ENCODE measurements at regions not wholly inside any gene's neighbourhood (a gene's known extent, or its start where the extent isn't known, plus 50 kb on each side); places are given as distances from the start of the nearest gene placed in this dataset.

- Histone ChIP-seq H3K27me3 (ENCODE audit: control insufficient read depth in 3 of 3, insufficient read depth in 3 of 3, low read length in 2 of 3) (no peaks in the 10 kb centered on the region), H3K9me3 (ENCODE audit: control insufficient read depth in 4 of 4, insufficient read depth in 3 of 4, low read length in 3 of 4) (no peaks in the 10 kb centered on the region), H3K27ac (ENCODE audit: low read depth in 1 of 2, low read length in 1 of 2) (no peak overlapping the region), H3K4me1 (ENCODE audit: control insufficient read depth in 5 of 5, insufficient read depth in 5 of 5, low read length in 5 of 5) (peaks cover 0 to 2% (median 0%) of the 10 kb centered on the region in 5 donors), H3K36me3 (ENCODE audit: control insufficient read depth in 4 of 4, insufficient read depth in 4 of 4, low read length in 4 of 4) (no peaks in the 10 kb centered on the region), H3K4me3 (no peak overlapping the region), H3K9ac (ENCODE audit: insufficient read depth in 1 of 2, low read length in 2 of 2) (no peak overlapping the region)
- 90 to 93% methylated on average over 7 of the region's 7 CpGs for WGBS, 2 donors
- no peak for ATAC-seq (ENCODE audit: insufficient read depth, low FRiP score)
- DNase-seq: no peak
- no peak for TF ChIP-seq CTCF (IDR thresholded peaks at IDR 0.05; ENCODE audit: control extremely low read depth, extremely low read depth)
Measured at GRCh38 chr15:31799715-31800321, 230.5 kb upstream of the CHRNA7 start.

- peaks cover 0 to 2% (median 0%) of the 10 kb centered on the region in 5 donors for H3K4me1 ChIP-seq (ENCODE audit: control insufficient read depth in 5 of 5, insufficient read depth in 5 of 5, low read length in 5 of 5)
- WGBS, 2 donors: 84 to 93% methylated on average over 5 of the region's 5 CpGs
- no peak overlapping the region for H3K9ac ChIP-seq (ENCODE audit: insufficient read depth in 1 of 2, low read length in 2 of 2)
- no peaks in the 10 kb centered on the region for H3K36me3 ChIP-seq (ENCODE audit: control insufficient read depth in 4 of 4, insufficient read depth in 4 of 4, low read length in 4 of 4)
- H3K27me3 ChIP-seq (ENCODE audit: control insufficient read depth in 3 of 3, insufficient read depth in 3 of 3, low read length in 2 of 3): no peaks in the 10 kb centered on the region
- H3K27ac ChIP-seq (ENCODE audit: low read depth in 1 of 2, low read length in 1 of 2): no peak overlapping the region
- ATAC-seq (ENCODE audit: insufficient read depth, low FRiP score) (no peak), DNase-seq (peak in 1 of 3 donors; percentile 29)
- no peak for TF ChIP-seq CTCF (IDR thresholded peaks at IDR 0.05; ENCODE audit: control extremely low read depth, extremely low read depth)
- no peaks in the 10 kb centered on the region for H3K9me3 ChIP-seq (ENCODE audit: control insufficient read depth in 4 of 4, insufficient read depth in 3 of 4, low read length in 3 of 4)
- no peak overlapping the region for H3K4me3 ChIP-seq
Measured at GRCh38 chr15:31801152-31801551, 229.2 kb upstream of the CHRNA7 start.

GRCh38 chr15:31802761-31803160 lies 227.6 kb upstream of the CHRNA7 start:
- H3K27me3 ChIP-seq (ENCODE audit: control insufficient read depth in 3 of 3, insufficient read depth in 3 of 3, low read length in 2 of 3): no peaks in the 10 kb centered on the region
- DNase-seq (peak in 2 of 3 donors; percentile 1 to 15), ATAC-seq (ENCODE audit: insufficient read depth, low FRiP score) (no peak)
- H3K4me1 ChIP-seq (ENCODE audit: control insufficient read depth in 5 of 5, insufficient read depth in 5 of 5, low read length in 5 of 5): peaks cover 0 to 2% (median 0%) of the 10 kb centered on the region in 5 donors
- no peak overlapping the region for H3K27ac ChIP-seq (ENCODE audit: low read depth in 1 of 2, low read length in 1 of 2)
- H3K9me3 ChIP-seq (ENCODE audit: control insufficient read depth in 4 of 4, insufficient read depth in 3 of 4, low read length in 3 of 4): no peaks in the 10 kb centered on the region
- 56 to 65% methylated on average over 3 of the region's 3 CpGs for whole genome bisulfite sequencing, 2 donors
- H3K36me3 ChIP-seq (ENCODE audit: control insufficient read depth in 4 of 4, insufficient read depth in 4 of 4, low read length in 4 of 4): no peaks in the 10 kb centered on the region
- no peak for TF ChIP-seq CTCF (IDR thresholded peaks at IDR 0.05; ENCODE audit: control extremely low read depth, extremely low read depth)
- no peak overlapping the region for H3K9ac ChIP-seq (ENCODE audit: insufficient read depth in 1 of 2, low read length in 2 of 2)
- H3K4me3 ChIP-seq: no peak overlapping the region

GRCh38 chr15:31803388-31803884 lies 226.9 kb upstream of the CHRNA7 start:
- peak; percentile 25 for ATAC-seq (ENCODE audit: insufficient read depth, low FRiP score)
- no peaks in the 10 kb centered on the region for H3K27me3 ChIP-seq (ENCODE audit: control insufficient read depth in 3 of 3, insufficient read depth in 3 of 3, low read length in 2 of 3)
- DNase-seq: no peak
- H3K27ac ChIP-seq (ENCODE audit: low read depth in 1 of 2, low read length in 1 of 2): no peak overlapping the region
- H3K4me3 ChIP-seq: no peak overlapping the region
- H3K4me1 ChIP-seq (ENCODE audit: control insufficient read depth in 5 of 5, insufficient read depth in 5 of 5, low read length in 5 of 5): peaks cover 0 to 2% (median 0%) of the 10 kb centered on the region in 5 donors
- WGBS, 2 donors: 78 to 86% methylated on average over 3 of the region's 3 CpGs
- no peaks in the 10 kb centered on the region for H3K9me3 ChIP-seq (ENCODE audit: control insufficient read depth in 4 of 4, insufficient read depth in 3 of 4, low read length in 3 of 4)
- no peak overlapping the region for H3K9ac ChIP-seq (ENCODE audit: insufficient read depth in 1 of 2, low read length in 2 of 2)
- H3K36me3 ChIP-seq (ENCODE audit: control insufficient read depth in 4 of 4, insufficient read depth in 4 of 4, low read length in 4 of 4): no peaks in the 10 kb centered on the region
- TF ChIP-seq CTCF (IDR thresholded peaks at IDR 0.05; ENCODE audit: control extremely low read depth, extremely low read depth): no peak

Data from lung (tissue), 11 donors.